SK-N-SH treated with all-trans-retinoic acid at 6 μM for 48 hours (cell line): ENCODE measurements at regions not wholly inside any gene's neighbourhood (a gene's known extent, or its start where the extent isn't known, plus 50 kb on each side); places are given as distances from the start of the nearest gene placed in this dataset.

Source experiments
- ATAC-seq: fragments of 200-7000 bp; cut with Tn5 transposase; 3 replicates; pipeline ENCODE4 v1.9.1; 2020; ENCODE audit warnings: mild to moderate bottlenecking, moderate library complexity
- ARNTL ChIP-seq: fragments of 450-650 bp; formaldehyde crosslinking; IDR thresholded peaks from 2 replicates; pipeline ENCODE4 v1.5.0; 2020; ENCODE audit warnings: low read depth, mild to moderate bottlenecking, moderate library complexity, borderline replicate concordance
- BACH2 ChIP-seq: fragments of 250-450 bp; sonication (Bioruptor Pico); IDR thresholded peaks from 2 replicates; pipeline ENCODE4 v1.9.0; 2021; ENCODE audit warnings: mild to moderate bottlenecking, borderline replicate concordance
- CREB5 ChIP-seq: fragments of 250-450 bp; sonication (Bioruptor Pico); IDR thresholded peaks from 2 replicates; pipeline ENCODE4 v1.5.1; 2020; ENCODE audit warnings: low read depth, mild to moderate bottlenecking, moderate library complexity
- CSDC2 ChIP-seq: fragments of 250-450 bp; sonication (Bioruptor Pico); IDR thresholded peaks from 2 replicates; pipeline ENCODE4 v1.5.0; 2020; ENCODE audit warnings: mild to moderate bottlenecking, moderate library complexity
- CSRNP3 ChIP-seq: fragments of 250-450 bp; sonication (Bioruptor Pico); IDR thresholded peaks from 2 replicates; pipeline ENCODE4 v1.5.1; 2021; ENCODE audit warnings: mild to moderate bottlenecking, moderate library complexity
- ESRRG ChIP-seq: fragments of 250-450 bp; sonication (Bioruptor Pico); IDR thresholded peaks from 2 replicates; pipeline ENCODE4 v1.6.1; 2021; ENCODE audit warnings: mild to moderate bottlenecking
- ISL1 ChIP-seq: fragments of 250-450 bp; sonication (Bioruptor Pico); IDR thresholded peaks from 2 replicates; pipeline ENCODE4 v2.1.2; 2022; ENCODE audit warnings: mild to moderate bottlenecking, moderate library complexity
- OSR1 ChIP-seq: fragments of 250-450 bp; sonication (Bioruptor Pico); IDR thresholded peaks from 2 replicates; pipeline ENCODE4 v1.8.0; 2022; ENCODE audit warnings: moderate library complexity, mild to moderate bottlenecking, inconsistent platforms
- PATZ1 ChIP-seq: fragments of 250-450 bp; sonication (Bioruptor Pico); IDR thresholded peaks from 2 replicates; pipeline ENCODE4 v1.8.0; 2020; ENCODE audit warnings: mild to moderate bottlenecking, moderate library complexity, borderline replicate concordance
- POU6F1 ChIP-seq: fragments of 250-450 bp; sonication (Bioruptor Pico); IDR thresholded peaks from 2 replicates; pipeline ENCODE4 v1.8.0; 2021; ENCODE audit warnings: low read depth, mild to moderate bottlenecking, moderate library complexity, borderline replicate concordance
- PPARA ChIP-seq: fragments of 250-450 bp; sonication (Bioruptor Pico); IDR thresholded peaks from 2 replicates; pipeline ENCODE4 v1.5.0; 2020; ENCODE audit warnings: mild to moderate bottlenecking, borderline replicate concordance
- TOX ChIP-seq: fragments of 250-450 bp; sonication (Bioruptor Pico); IDR thresholded peaks from 2 replicates; pipeline ENCODE4 v1.8.0; 2021; ENCODE audit warnings: mild to moderate bottlenecking, moderate library complexity, borderline replicate concordance
- TSHZ2 ChIP-seq: fragments of 250-450 bp; sonication (Bioruptor Pico); IDR thresholded peaks from 2 replicates; pipeline ENCODE4 v1.5.0; 2020; ENCODE audit warnings: mild to moderate bottlenecking, moderate library complexity
- ZFP30 ChIP-seq: fragments of 450-650 bp; formaldehyde crosslinking; IDR thresholded peaks from 2 replicates; pipeline ENCODE4 v1.5.0; 2022; ENCODE audit warnings: mild to moderate bottlenecking, moderate library complexity
- ZNF565 ChIP-seq: fragments of 450-650 bp; formaldehyde crosslinking; conservative IDR thresholded peaks from 2 replicates; pipeline ENCODE4 v1.5.0; 2020; ENCODE audit warnings: low read depth, mild to moderate bottlenecking, moderate library complexity
- ZNF70 ChIP-seq: fragments of 450-650 bp; formaldehyde crosslinking; IDR thresholded peaks from 2 replicates; pipeline ENCODE4 v1.5.0; 2020; ENCODE audit warnings: mild to moderate bottlenecking, moderate library complexity
- ZNF8 ChIP-seq: fragments of 450-650 bp; formaldehyde crosslinking; IDR thresholded peaks from 2 replicates; pipeline ENCODE4 v1.5.0; 2020; ENCODE audit warnings: mild to moderate bottlenecking, moderate library complexity

GRCh38 chr9:82637368-82637767 lies 425.6 kb downstream of the RASEF start:
- ATAC-seq, result no peak
- TF ChIP-seq CREB5 (CRISPR knock-in tag) (no peak), ZNF565 (CRISPR knock-in tag) (no peak)
- TF ChIP-seq, all 23 proteins: peak for 0

- TF ChIP-seq PATZ1 (CRISPR knock-in tag) (no peak), TOX (CRISPR knock-in tag) (no peak), CSRNP3 (CRISPR knock-in tag) (no peak), ZNF565 (CRISPR knock-in tag) (no peak), CREB5 (CRISPR knock-in tag) (no peak), TSHZ2 (CRISPR knock-in tag) (no peak), ZFP30 (no peak), ZNF70 (CRISPR knock-in tag) (no peak)
Observed at GRCh38 chr9:82645600-82645999, 417.3 kb downstream of the RASEF start.

GRCh38 chr9:82650368-82650767 lies 412.6 kb downstream of the RASEF start:
- no peak for ATAC-seq
- TF ChIP-seq ESRRG (CRISPR knock-in tag), result no peak
- TF ChIP-seq ZFP30, result no peak
- no peak for TF ChIP-seq ISL1
- no peak for TF ChIP-seq ARNTL (CRISPR knock-in tag)
- TF ChIP-seq POU6F1 (CRISPR knock-in tag), result no peak
- no peak for TF ChIP-seq ZNF565 (CRISPR knock-in tag)
- TF ChIP-seq PPARA (CRISPR knock-in tag), result no peak
- no peak for TF ChIP-seq CSRNP3 (CRISPR knock-in tag)
- no peak for TF ChIP-seq ZNF8 (CRISPR knock-in tag)
- TF ChIP-seq BACH2 (CRISPR knock-in tag), result no peak
- no peak for TF ChIP-seq OSR1 (CRISPR knock-in tag)
- no peak for TF ChIP-seq CSDC2 (CRISPR knock-in tag)
- TF ChIP-seq TSHZ2 (CRISPR knock-in tag), result no peak
- no peak for TF ChIP-seq CREB5 (CRISPR knock-in tag)

More at GRCh38 chr9:82645600-82645999, 417.3 kb downstream of the RASEF start:
- no peak for ATAC-seq
